GM12878 (cell line): ENCODE measurements at regions not wholly inside any gene's neighbourhood (a gene's known extent, or its start where the extent isn't known, plus 50 kb on each side); places are given as distances from the start of the nearest gene placed in this dataset.

Experiments used
- ATAC-seq: fragments of 200-7000 bp; cut with Tn5 transposase; 3 replicates; pipeline ENCODE4 v1.9.1; 2020; ENCODE audit warnings: mild to moderate bottlenecking, moderate library complexity
- BruUV-seq: library from RNA; stranded (reverse); fragments of 400-500 nt; replicated peaks from 2 replicates; lab custom pipeline; 2021; lab: Mats Ljungman, UMichigan
- CTCF ChIA-PET: fragments of 300-600 bp; sonication (Branson Sonifier 250); formaldehyde crosslinking; extraction: SDS; loops from one replicate; lab custom pipeline; 2021; ENCODE audit warnings: inconsistent platforms; lab: Yijun Ruan, JAX
- POLR2A ChIA-PET: fragments of 350-600 bp; formaldehyde crosslinking; extraction: SDS; loops from one replicate; lab custom pipeline; 2021; ENCODE audit warnings: inconsistent platforms; lab: Charles Lee
- RAD21 ChIA-PET: fragments of 300-600 bp; sonication (Branson Sonifier 250); formaldehyde crosslinking; loops from one replicate; lab custom pipeline; 2023; ENCODE audit warnings: antibody characterized with exemption; ENCODE audit not compliant: unreplicated experiment; lab: Charles Lee
- SMC1A ChIA-PET: fragments of 300-600 bp; sonication (Branson Sonifier 250); formaldehyde crosslinking; loops from one replicate; lab custom pipeline; 2023; ENCODE audit not compliant: unreplicated experiment, uncharacterized antibody; lab: Charles Lee
- DNase-seq: peaks from one replicate; pipeline ENCODE4 v3.0.0-alpha.2; 2011; ENCODE audit warnings: low read depth, low spot score
- FAIRE-seq: peaks from 3 replicates; lab custom pipeline; 2011; peaks lifted over from hg19 to GRCh38; lab: Jason Lieb, UNC
- H2AFZ ChIP-seq: 2 replicates; pipeline ENCODE4 v1.6.0; 2011; ENCODE audit warnings: low read depth, low read length, control low read depth; ENCODE audit not compliant: control insufficient read depth
- H3K27ac ChIP-seq: 2 replicates; pipeline ENCODE4 v1.5.1; 2011; ENCODE audit warnings: control low read depth; ENCODE audit not compliant: control insufficient read depth, insufficient read depth
- H3K27me3 ChIP-seq, 2 experiments: replicated peaks in 1 of 2; 2 replicates each; pipeline versions ENCODE4 v1.6.0 to v1.6.1; 2011; ENCODE audit warnings: low read length in 1 of 2; ENCODE audit not compliant: control insufficient read depth in 2 of 2, insufficient read depth in 2 of 2
- H3K36me3 ChIP-seq, 2 experiments: 2 replicates each; pipeline ENCODE4 v1.5.1; 2011; ENCODE audit warnings: low read length in 1 of 2; ENCODE audit not compliant: control insufficient read depth in 2 of 2, insufficient read depth in 2 of 2
- H3K4me1 ChIP-seq: 2 replicates; pipeline ENCODE4 v1.6.1; 2011; ENCODE audit warnings: mild to moderate bottlenecking, low read length, moderate library complexity, mixed read lengths; ENCODE audit not compliant: control insufficient read depth, insufficient read depth
- H3K4me2 ChIP-seq: 2 replicates; pipeline ENCODE4 v1.6.0; 2011; ENCODE audit warnings: control low read depth; ENCODE audit not compliant: control insufficient read depth, insufficient read depth
- H3K4me3 ChIP-seq: fragments of 200-600 bp; sonication (generic); 2 replicates; pipeline ENCODE4 v1.5.1; 2016
- H3K79me2 ChIP-seq: 2 replicates; pipeline ENCODE4 v1.6.0; 2011; ENCODE audit warnings: low read length; ENCODE audit not compliant: control insufficient read depth, insufficient read depth
- H3K9ac ChIP-seq: 2 replicates; pipeline ENCODE4 v1.8.0; 2011; ENCODE audit warnings: low read length, control low read depth, mixed read lengths; ENCODE audit not compliant: control insufficient read depth, insufficient read depth
- H3K9me3 ChIP-seq: replicated peaks from 3 replicates; pipeline ENCODE4 v1.5.1; 2011; ENCODE audit warnings: mild to moderate bottlenecking, low read length; ENCODE audit not compliant: control insufficient read depth, insufficient read depth
- H4K20me1 ChIP-seq: 2 replicates; pipeline ENCODE4 v1.6.0; 2011; ENCODE audit not compliant: control insufficient read depth, insufficient read depth
- ESRRA ChIP-seq: IDR thresholded peaks from 2 replicates; pipeline ENCODE4 v1.6.1; 2012; ENCODE audit warnings: mild to moderate bottlenecking, low read length, improper control_type of control experiment
- IKZF2 ChIP-seq, 2 experiments: fragments of 450-650 bp; IDR thresholded peaks; 2 replicates each; pipeline ENCODE4 v1.6.1; 2017; ENCODE audit warnings: mild to moderate bottlenecking in 2 of 2, moderate library complexity in 2 of 2
- KDM1A ChIP-seq: fragments of 200-600 bp; sonication (generic); IDR thresholded peaks from 2 replicates; pipeline ENCODE4 v1.6.1; 2016; ENCODE audit warnings: borderline replicate concordance
- NKRF ChIP-seq: fragments of 450-650 bp; conservative IDR thresholded peaks from 2 replicates; pipeline ENCODE4 v1.6.1; 2017; ENCODE audit warnings: mild to moderate bottlenecking, moderate library complexity
- NR2C1 ChIP-seq: fragments of 450-650 bp; IDR thresholded peaks from 2 replicates; pipeline ENCODE4 v1.6.1; 2017; ENCODE audit warnings: antibody characterized with exemption, mild to moderate bottlenecking, moderate library complexity
- YY1 ChIP-seq: IDR thresholded peaks from 2 replicates; pipeline ENCODE4 v1.6.1; 2011; ENCODE audit warnings: low read depth, mild to moderate bottlenecking, low read length
- WGBS: methylation state at CpG from one replicate; pipeline ENCODE4 v1.1.6; 2016; ENCODE audit warnings: low lambda C conversion rate; ENCODE audit not compliant: insufficient replicate concordance, insufficient coverage; ENCODE audit errors: missing lambda C conversion rate; 5-methylcytosine and 5-hydroxymethylcytosine counted together
- in situ Hi-C: fragments of 300-500 bp; cut with MboI; formaldehyde crosslinking; loops from 9 replicates; pipeline ENCODE4 v1.14.3; 2018; ENCODE audit warnings: mixed read lengths
- intact Hi-C: fragments of 100-400 bp; cut with micrococcal nuclease; formaldehyde crosslinking; loops from one replicate; pipeline ENCODE4 v1.14.2; 2022; ENCODE audit not compliant: unreplicated experiment
- TF ChIP-seq, protein P1 (sequence below): fragments of 450-650 bp; IDR thresholded peaks from 2 replicates; pipeline ENCODE4 v1.6.1; 2017; ENCODE audit warnings: mild to moderate bottlenecking, moderate library complexity

DNA sequence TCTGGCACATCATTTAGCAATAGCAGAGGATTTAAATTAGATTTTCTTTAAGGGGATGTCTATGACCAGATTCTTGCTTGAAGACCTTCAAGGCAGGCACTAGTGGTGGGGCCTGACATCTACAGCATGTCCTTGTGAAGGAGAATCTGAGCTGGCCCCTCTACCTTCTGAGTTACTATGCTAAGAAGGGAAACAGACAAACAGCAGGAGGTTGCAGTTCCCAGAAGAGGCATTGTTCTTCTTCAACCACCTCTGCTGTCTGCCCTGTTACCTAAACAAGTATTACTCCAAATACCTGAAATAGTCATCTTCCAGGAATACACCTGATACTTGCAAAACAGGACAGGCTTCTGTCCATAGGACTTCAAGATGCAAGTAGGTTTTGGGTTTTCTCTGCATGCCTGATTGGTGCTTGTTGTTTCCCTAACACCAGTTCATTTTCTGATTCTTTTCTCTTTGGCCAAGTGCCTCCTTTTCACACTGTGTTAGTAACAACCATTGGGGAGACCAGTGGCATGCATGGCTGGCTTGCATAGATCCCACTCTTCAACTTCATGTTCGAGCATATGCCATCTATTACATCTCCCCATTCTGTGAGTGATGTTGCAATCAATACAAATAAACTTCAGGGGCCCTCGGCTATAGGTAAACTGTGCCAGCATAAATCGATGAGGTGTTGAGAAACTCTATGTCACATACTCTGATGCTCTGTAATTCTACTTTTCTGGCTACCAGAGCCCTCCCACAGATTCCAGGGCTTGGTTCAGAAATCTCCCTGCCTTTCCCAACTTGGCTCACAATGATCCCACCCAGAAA, 93.0 kb upstream of the DUSP10 start:
- H3K4me3 ChIP-seq: no peak overlapping the region
- ATAC-seq (no peak), FAIRE-seq (no peak), DNase-seq (no peak)
- intact Hi-C loops (loop anchor here (10.0 kb wide), 1 partner anchor 290 kb away; no protein-coding TSS in a partner anchor), in situ Hi-C loops (loop anchor here (5.0 kb wide), 1 partner anchor 83 kb away; no protein-coding TSS in a partner anchor)
- H3K36me3 ChIP-seq: no peaks in the 10 kb centered on the region
- H2AFZ ChIP-seq: no peak overlapping the region
- TF ChIP-seq YY1 (no peak), NR2C1 (no peak), NKRF (no peak), ESRRA (no peak), IKZF2 (IDR thresholded peaks at IDR 0.05) (no peak), KDM1A (no peak)
- TF ChIP-seq, protein P1, sequence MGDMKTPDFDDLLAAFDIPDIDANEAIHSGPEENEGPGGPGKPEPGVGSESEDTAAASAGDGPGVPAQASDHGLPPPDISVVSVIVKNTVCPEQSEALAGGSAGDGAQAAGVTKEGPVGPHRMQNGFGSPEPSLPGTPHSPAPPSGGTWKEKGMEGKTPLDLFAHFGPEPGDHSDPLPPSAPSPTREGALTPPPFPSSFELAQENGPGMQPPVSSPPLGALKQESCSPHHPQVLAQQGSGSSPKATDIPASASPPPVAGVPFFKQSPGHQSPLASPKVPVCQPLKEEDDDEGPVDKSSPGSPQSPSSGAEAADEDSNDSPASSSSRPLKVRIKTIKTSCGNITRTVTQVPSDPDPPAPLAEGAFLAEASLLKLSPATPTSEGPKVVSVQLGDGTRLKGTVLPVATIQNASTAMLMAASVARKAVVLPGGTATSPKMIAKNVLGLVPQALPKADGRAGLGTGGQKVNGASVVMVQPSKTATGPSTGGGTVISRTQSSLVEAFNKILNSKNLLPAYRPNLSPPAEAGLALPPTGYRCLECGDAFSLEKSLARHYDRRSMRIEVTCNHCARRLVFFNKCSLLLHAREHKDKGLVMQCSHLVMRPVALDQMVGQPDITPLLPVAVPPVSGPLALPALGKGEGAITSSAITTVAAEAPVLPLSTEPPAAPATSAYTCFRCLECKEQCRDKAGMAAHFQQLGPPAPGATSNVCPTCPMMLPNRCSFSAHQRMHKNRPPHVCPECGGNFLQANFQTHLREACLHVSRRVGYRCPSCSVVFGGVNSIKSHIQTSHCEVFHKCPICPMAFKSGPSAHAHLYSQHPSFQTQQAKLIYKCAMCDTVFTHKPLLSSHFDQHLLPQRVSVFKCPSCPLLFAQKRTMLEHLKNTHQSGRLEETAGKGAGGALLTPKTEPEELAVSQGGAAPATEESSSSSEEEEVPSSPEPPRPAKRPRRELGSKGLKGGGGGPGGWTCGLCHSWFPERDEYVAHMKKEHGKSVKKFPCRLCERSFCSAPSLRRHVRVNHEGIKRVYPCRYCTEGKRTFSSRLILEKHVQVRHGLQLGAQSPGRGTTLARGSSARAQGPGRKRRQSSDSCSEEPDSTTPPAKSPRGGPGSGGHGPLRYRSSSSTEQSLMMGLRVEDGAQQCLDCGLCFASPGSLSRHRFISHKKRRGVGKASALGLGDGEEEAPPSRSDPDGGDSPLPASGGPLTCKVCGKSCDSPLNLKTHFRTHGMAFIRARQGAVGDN: no peak
- peaks cover 31% of the 10 kb centered on the region for H3K4me1 ChIP-seq
- RAD21 ChIA-PET: no interaction called here
- POLR2A ChIA-PET: no interaction called here
- SMC1A ChIA-PET: interaction anchor here (0.5 to 2.8 kb wide), 5 partner anchors 20 to 56 kb away, joined by 3 to 7 read pairs (median 4); no protein-coding TSS in a partner anchor
- CTCF ChIA-PET: interaction anchor here (1.5 kb wide), 1 partner anchor 11 kb away, joined by 5 read pairs; no protein-coding TSS in a partner anchor
- WGBS: 74% methylated on average over 3 of the region's 3 CpGs
- H3K79me2 ChIP-seq: no peaks in the 10 kb centered on the region
- H3K27me3 ChIP-seq: no peaks in the 10 kb centered on the region
- no TSS peak for BruUV-seq
- H3K4me2 ChIP-seq: no peak overlapping the region
- H3K27ac ChIP-seq: no peak overlapping the region
- no peaks in the 10 kb centered on the region; the same call in 2 of the 3 replicates for H3K9me3 ChIP-seq
- H3K9ac ChIP-seq: no peak overlapping the region
- no peaks in the 10 kb centered on the region for H4K20me1 ChIP-seq
